SK-N-MC (cell line): ENCODE measurements at regions not wholly inside any gene's neighbourhood (a gene's known extent, or its start where the extent isn't known, plus 50 kb on each side); places are given as distances from the start of the nearest gene placed in this dataset.

Source experiments
- EZH2 ChIP-seq: fragments of 200-600 bp; sonication (generic); IDR thresholded peaks from one replicate; pipeline ENCODE4 v1.6.1; 2017; ENCODE audit warnings: antibody characterized with exemption
- POLR2AphosphoS5 ChIP-seq: IDR thresholded peaks from 2 replicates; pipeline ENCODE4 v1.6.1; 2012; ENCODE audit warnings: mild to moderate bottlenecking, low read depth, low read length, borderline replicate concordance

- no peak for TF ChIP-seq EZH2
- TF ChIP-seq POLR2AphosphoS5: no peak
Measured at GRCh38 chr2:7096726-7097352, 179.6 kb downstream of the RNF144A start.
